ENCODE measurements at regions not wholly inside any gene's neighbourhood (a gene's known extent, or its start where the extent isn't known, plus 50 kb on each side); places are given as distances from the start of the nearest gene placed in this dataset.

GRCh38 chr6:165910184-165910966, 247.3 kb upstream of the PDE10A start:
- TF ChIP-seq CTCF (IDR thresholded peaks at IDR 0.05) (no peak), EZH2 (IDR thresholded peaks at IDR 0.05; ENCODE audit: borderline replicate concordance, insufficient read depth, low read depth, low read length, poor library complexity, severe bottlenecking) (no peak)

All from B cell (primary cell).